ENCODE measurements at regions not wholly inside any gene's neighbourhood (a gene's known extent, or its start where the extent isn't known, plus 50 kb on each side); places are given as distances from the start of the nearest gene placed in this dataset.

GRCh38 chr2:117257362-117257761 is 557.1 kb upstream of the DDX18 start:
- TF ChIP-seq MAX (IDR thresholded peaks at IDR 0.05; ENCODE audit: insufficient read depth, insufficient read length) (no peak), EZH2 (IDR thresholded peaks at IDR 0.05; ENCODE audit: borderline replicate concordance, low read depth, low read length, severe bottlenecking) (no peak), MYC (IDR thresholded peaks at IDR 0.05; ENCODE audit: low read depth, low read length) (no peak)
- Histone ChIP-seq H2AFZ (ENCODE audit: low read depth, low read length) (no peak overlapping the region), H3K9me1 (replicated peaks; ENCODE audit: control insufficient read depth, extremely low read depth, insufficient read depth, low read length) (no peaks in the 10 kb centered on the region), H4K20me1 (replicated peaks; ENCODE audit: control insufficient read depth, extremely low read depth, insufficient read depth, low read length) (no peaks in the 10 kb centered on the region), H3K27ac (ENCODE audit: insufficient read depth, low read depth, low read length) (no peak overlapping the region), H3K27me3 (ENCODE audit: control insufficient read depth in 2 of 2, insufficient read depth in 2 of 2, low read length in 2 of 2) (no peaks in the 10 kb centered on the region), H3K36me3 (ENCODE audit: control insufficient read depth in 2 of 2, extremely low read depth in 1 of 2, insufficient read depth in 2 of 2, low read length in 2 of 2) (no peaks in the 10 kb centered on the region), H3K9ac (replicated peaks; ENCODE audit: extremely low read depth, insufficient read depth, low read length) (no peak overlapping the region), H3K9me3 (replicated peaks; ENCODE audit: control insufficient read depth, insufficient read depth, low read length) (peaks cover 2% of the 10 kb centered on the region), H3K79me2 (ENCODE audit: control insufficient read depth, insufficient read depth, low read length) (no peaks in the 10 kb centered on the region), H3K4me1 (ENCODE audit: control insufficient read depth, extremely low read depth, insufficient read depth, low read length) (no peaks in the 10 kb centered on the region), H3K4me3 (replicated peaks in 1 of 3; ENCODE audit: insufficient read depth in 1 of 3, low read depth in 1 of 3, low read length in 3 of 3) (no peak overlapping the region), H3K4me2 (ENCODE audit: insufficient read depth, low read length) (no peak overlapping the region)
- FAIRE-seq: no peak
- dilution Hi-C loops (cut with MboI; ENCODE audit: extremely low pct_ligation_motif_present, low sequenced_read_pairs) (no loop called here), intact Hi-C loops (cut with micrococcal nuclease) (no loop called here)
- no TSS peak for BruUV-seq (replicated peaks)
- ChIA-PET POLR2A (no interaction called here), CTCF (no interaction called here)
- no peak for DNase-seq (ENCODE audit: low read depth, low spot score)

- dilution Hi-C loops (cut with MboI; ENCODE audit: extremely low pct_ligation_motif_present, low sequenced_read_pairs) (no loop called here), intact Hi-C loops (cut with micrococcal nuclease) (no loop called here)
- FAIRE-seq (no peak), DNase-seq (ENCODE audit: low read depth, low spot score) (no peak)
- H3K27ac ChIP-seq (ENCODE audit: insufficient read depth, low read depth, low read length): no peak overlapping the region
- H3K27me3 ChIP-seq (ENCODE audit: control insufficient read depth in 2 of 2, insufficient read depth in 2 of 2, low read length in 2 of 2): no peaks in the 10 kb centered on the region
- CTCF ChIA-PET: no interaction called here
- H3K9ac ChIP-seq (replicated peaks; ENCODE audit: extremely low read depth, insufficient read depth, low read length): no peak overlapping the region
- no peaks in the 10 kb centered on the region for H4K20me1 ChIP-seq (replicated peaks; ENCODE audit: control insufficient read depth, extremely low read depth, insufficient read depth, low read length)
- POLR2A ChIA-PET: no interaction called here
- BruUV-seq (replicated peaks): no TSS peak
- no peak for TF ChIP-seq MYC (IDR thresholded peaks at IDR 0.05; ENCODE audit: low read depth, low read length)
- no peak for TF ChIP-seq POLR2AphosphoS5 (IDR thresholded peaks at IDR 0.05; ENCODE audit: insufficient read depth, low read depth, low read length)
- TF ChIP-seq FOS (IDR thresholded peaks at IDR 0.05; ENCODE audit: borderline replicate concordance, insufficient read depth, low read length): no peak
- TF ChIP-seq GATA2 (IDR thresholded peaks at IDR 0.05; ENCODE audit: insufficient read depth, insufficient read length, low read depth, low read length): no peak
- TF ChIP-seq, protein P1, sequence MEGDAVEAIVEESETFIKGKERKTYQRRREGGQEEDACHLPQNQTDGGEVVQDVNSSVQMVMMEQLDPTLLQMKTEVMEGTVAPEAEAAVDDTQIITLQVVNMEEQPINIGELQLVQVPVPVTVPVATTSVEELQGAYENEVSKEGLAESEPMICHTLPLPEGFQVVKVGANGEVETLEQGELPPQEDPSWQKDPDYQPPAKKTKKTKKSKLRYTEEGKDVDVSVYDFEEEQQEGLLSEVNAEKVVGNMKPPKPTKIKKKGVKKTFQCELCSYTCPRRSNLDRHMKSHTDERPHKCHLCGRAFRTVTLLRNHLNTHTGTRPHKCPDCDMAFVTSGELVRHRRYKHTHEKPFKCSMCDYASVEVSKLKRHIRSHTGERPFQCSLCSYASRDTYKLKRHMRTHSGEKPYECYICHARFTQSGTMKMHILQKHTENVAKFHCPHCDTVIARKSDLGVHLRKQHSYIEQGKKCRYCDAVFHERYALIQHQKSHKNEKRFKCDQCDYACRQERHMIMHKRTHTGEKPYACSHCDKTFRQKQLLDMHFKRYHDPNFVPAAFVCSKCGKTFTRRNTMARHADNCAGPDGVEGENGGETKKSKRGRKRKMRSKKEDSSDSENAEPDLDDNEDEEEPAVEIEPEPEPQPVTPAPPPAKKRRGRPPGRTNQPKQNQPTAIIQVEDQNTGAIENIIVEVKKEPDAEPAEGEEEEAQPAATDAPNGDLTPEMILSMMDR (IDR thresholded peaks at IDR 0.05; ENCODE audit: extremely low read depth in 1 of 2, insufficient read depth in 1 of 2, low read depth in 1 of 2, low read length in 2 of 2): no peak
- no peak for TF ChIP-seq JUN (IDR thresholded peaks at IDR 0.05; ENCODE audit: borderline replicate concordance, insufficient read depth, insufficient read length, low read depth)
- no peak for TF ChIP-seq MAX (IDR thresholded peaks at IDR 0.05; ENCODE audit: insufficient read depth, insufficient read length)
- TF ChIP-seq EZH2 (IDR thresholded peaks at IDR 0.05; ENCODE audit: borderline replicate concordance, low read depth, low read length, severe bottlenecking): no peak
- TF ChIP-seq POLR2A (IDR thresholded peaks at IDR 0.05; ENCODE audit: low read depth, low read length): no peak
- H3K9me1 ChIP-seq (replicated peaks; ENCODE audit: control insufficient read depth, extremely low read depth, insufficient read depth, low read length): no peaks in the 10 kb centered on the region
- no peak overlapping the region for H3K4me2 ChIP-seq (ENCODE audit: insufficient read depth, low read length)
- H3K9me3 ChIP-seq (replicated peaks; ENCODE audit: control insufficient read depth, insufficient read depth, low read length): peaks cover 4% of the 10 kb centered on the region
- H3K79me2 ChIP-seq (ENCODE audit: control insufficient read depth, insufficient read depth, low read length): no peaks in the 10 kb centered on the region
- no peaks in the 10 kb centered on the region for H3K36me3 ChIP-seq (ENCODE audit: control insufficient read depth in 2 of 2, extremely low read depth in 1 of 2, insufficient read depth in 2 of 2, low read length in 2 of 2)
- no peak overlapping the region for H3K4me3 ChIP-seq (replicated peaks in 1 of 3; ENCODE audit: insufficient read depth in 1 of 3, low read depth in 1 of 3, low read length in 3 of 3)
- H2AFZ ChIP-seq (ENCODE audit: low read depth, low read length): no peak overlapping the region
- H3K4me1 ChIP-seq (ENCODE audit: control insufficient read depth, extremely low read depth, insufficient read depth, low read length): no peaks in the 10 kb centered on the region
Observed at GRCh38 chr2:117269574-117269973, 544.9 kb upstream of the DDX18 start.
